HG03520 (cell line): ENCODE measurements at regions not wholly inside any gene's neighbourhood (a gene's known extent, or its start where the extent isn't known, plus 50 kb on each side); places are given as distances from the start of the nearest gene placed in this dataset.
"Not testable (repeated sequence)": the region's sequence is repeated elsewhere in the genome, so short reads cannot be mapped to it uniquely, and the experiment has no call there.

Source experiments
- ATAC-seq: cut with Tn5 transposase; IDR thresholded peaks from one replicate; pipeline ENCODE4 v1.9.1; 2021; ENCODE audit warnings: mild to moderate bottlenecking, moderate library complexity; ENCODE audit not compliant: unreplicated experiment

- ATAC-seq = no peak
These were observed 52.6 kb upstream of the JUN start for GRCh38 chr1:58836408-58836807.

GRCh38 chr1:58837886-58838285 is 54.0 kb upstream of the JUN start:
- no peak for ATAC-seq

GRCh38 chr1:58839147-58839795 is 55.4 kb upstream of the JUN start:
- no peak for ATAC-seq

GRCh38 chr1:58839846-58840835 is 56.3 kb upstream of the JUN start:
- ATAC-seq = no peak

- no peak for ATAC-seq
These were observed 57.6 kb upstream of the JUN start for GRCh38 chr1:58841455-58841854.

GRCh38 chr1:58842941-58843340 is 59.1 kb upstream of the JUN start:
- ATAC-seq = no peak

GRCh38 chr1:58844176-58844575 is 60.3 kb upstream of the JUN start:
- ATAC-seq = no peak

GRCh38 chr1:58845942-58846341 is 62.1 kb upstream of the JUN start:
- ATAC-seq = no peak

GRCh38 chr1:58848818-58849411 is 65.1 kb upstream of the JUN start:
- no peak for ATAC-seq

GRCh38 chr1:58849551-58849950 is 65.7 kb upstream of the JUN start:
- no peak for ATAC-seq

- no peak for ATAC-seq
These were observed 66.8 kb upstream of the JUN start for GRCh38 chr1:58850636-58851035.

GRCh38 chr1:58852731-58853485 is 69.1 kb upstream of the JUN start:
- ATAC-seq = no peak

- no peak for ATAC-seq
These were observed 70.7 kb upstream of the JUN start for GRCh38 chr1:58854576-58854975.

- no peak for ATAC-seq
These were observed 71.7 kb upstream of the JUN start for GRCh38 chr1:58855274-58856165.

GRCh38 chr1:58856281-58856680 is 72.4 kb upstream of the JUN start:
- ATAC-seq = not testable (repeated sequence)

- ATAC-seq = peak; percentile 74
These were observed 74.1 kb upstream of the JUN start for GRCh38 chr1:58857680-58858673.

GRCh38 chr1:58859769-58860485 is 76.1 kb upstream of the JUN start:
- ATAC-seq = no peak

- ATAC-seq = no peak
These were observed 77.2 kb upstream of the JUN start for GRCh38 chr1:58861076-58861475.
